ENCODE measurements at regions not wholly inside any gene's neighbourhood (a gene's known extent, or its start where the extent isn't known, plus 50 kb on each side); places are given as distances from the start of the nearest gene placed in this dataset.
A peak's percentile ranks its signal among the peaks of the same experiment; 100 is the strongest.

DNA sequence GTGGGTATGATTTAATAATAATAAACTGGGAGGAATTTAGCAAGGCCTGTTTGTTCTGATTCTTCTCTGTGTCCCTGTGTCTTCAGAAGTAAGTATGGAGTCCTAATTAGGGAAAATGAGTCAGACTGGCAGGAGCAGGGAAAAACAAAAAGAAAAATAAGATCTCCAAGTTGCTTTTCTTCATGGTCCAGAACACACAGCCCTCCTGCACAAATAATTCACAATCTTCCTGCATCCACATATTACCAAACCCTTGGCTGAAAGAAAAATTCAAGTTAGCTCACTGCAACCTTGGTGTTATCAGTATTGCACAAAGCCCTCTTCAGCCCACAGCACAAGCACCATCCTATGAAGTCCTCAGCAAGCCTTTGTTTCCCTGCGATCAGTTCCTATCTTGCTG, 142.0 kb upstream of the LAMA2 start:
- no peaks in the 10 kb centered on the region for H3K27me3 Mint-ChIP-seq (ENCODE audit: unreplicated experiment)
- no peaks in the 10 kb centered on the region for H3K9me3 Mint-ChIP-seq (ENCODE audit: unreplicated experiment)
- no peak overlapping the region for H3K27ac Mint-ChIP-seq (ENCODE audit: unreplicated experiment)
- no peaks in the 10 kb centered on the region for H3K36me3 Mint-ChIP-seq (ENCODE audit: low read depth, unreplicated experiment)
- H3K4me3 Mint-ChIP-seq (ENCODE audit: unreplicated experiment): no peak overlapping the region
- DNase-seq (ENCODE audit: low spot score): no peak
- H3K4me1 Mint-ChIP-seq (ENCODE audit: unreplicated experiment): no peaks in the 10 kb centered on the region
- no peak for TF ChIP-seq CTCF (IDR thresholded peaks at IDR 0.05; ENCODE audit: unreplicated experiment)

DNA sequence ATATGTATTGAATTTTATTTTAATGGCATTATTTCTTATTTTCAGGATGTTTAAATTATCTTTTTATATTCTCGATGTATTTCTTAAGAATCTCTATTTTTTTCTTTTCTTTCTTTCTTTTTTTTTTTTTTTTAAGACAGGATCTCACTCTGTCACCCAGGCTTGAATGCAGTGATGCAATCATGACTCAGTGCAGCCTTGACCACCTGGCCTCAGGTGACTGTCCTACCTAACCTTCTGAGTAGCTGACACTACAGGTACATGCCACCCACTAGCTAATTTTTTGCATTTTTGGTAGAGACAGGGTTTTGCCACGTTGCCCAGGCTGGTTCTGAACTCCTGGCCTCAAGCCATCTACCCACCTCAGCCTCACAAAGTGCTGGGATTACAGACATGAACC, 143.8 kb upstream of the LAMA2 start:
- TF ChIP-seq CTCF (IDR thresholded peaks at IDR 0.05; ENCODE audit: unreplicated experiment): no peak
- H3K4me3 Mint-ChIP-seq (ENCODE audit: unreplicated experiment): no peak overlapping the region
- no peaks in the 10 kb centered on the region for H3K9me3 Mint-ChIP-seq (ENCODE audit: unreplicated experiment)
- H3K4me1 Mint-ChIP-seq (ENCODE audit: unreplicated experiment): no peaks in the 10 kb centered on the region
- DNase-seq (ENCODE audit: low spot score): no peak
- no peaks in the 10 kb centered on the region for H3K27me3 Mint-ChIP-seq (ENCODE audit: unreplicated experiment)
- no peak overlapping the region for H3K27ac Mint-ChIP-seq (ENCODE audit: unreplicated experiment)
- no peaks in the 10 kb centered on the region for H3K36me3 Mint-ChIP-seq (ENCODE audit: low read depth, unreplicated experiment)

GRCh38 chr6:128738112-128738511, 144.8 kb upstream of the LAMA2 start:
- no peaks in the 10 kb centered on the region for H3K27me3 Mint-ChIP-seq (ENCODE audit: unreplicated experiment)
- no peak overlapping the region for H3K27ac Mint-ChIP-seq (ENCODE audit: unreplicated experiment)
- H3K4me3 Mint-ChIP-seq (ENCODE audit: unreplicated experiment): no peak overlapping the region
- no peaks in the 10 kb centered on the region for H3K4me1 Mint-ChIP-seq (ENCODE audit: unreplicated experiment)
- no peaks in the 10 kb centered on the region for H3K9me3 Mint-ChIP-seq (ENCODE audit: unreplicated experiment)
- no peaks in the 10 kb centered on the region for H3K36me3 Mint-ChIP-seq (ENCODE audit: low read depth, unreplicated experiment)
- no peak for TF ChIP-seq CTCF (IDR thresholded peaks at IDR 0.05; ENCODE audit: unreplicated experiment)
- DNase-seq (ENCODE audit: low spot score): no peak

GRCh38 chr6:128736780-128737179, 146.2 kb upstream of the LAMA2 start:
- Mint-ChIP-seq H3K36me3 (ENCODE audit: low read depth, unreplicated experiment) (no peaks in the 10 kb centered on the region), H3K27me3 (ENCODE audit: unreplicated experiment) (no peaks in the 10 kb centered on the region), H3K4me1 (ENCODE audit: unreplicated experiment) (no peaks in the 10 kb centered on the region), H3K4me3 (ENCODE audit: unreplicated experiment) (no peak overlapping the region), H3K27ac (ENCODE audit: unreplicated experiment) (no peak overlapping the region), H3K9me3 (ENCODE audit: unreplicated experiment) (no peaks in the 10 kb centered on the region)
- TF ChIP-seq CTCF (IDR thresholded peaks at IDR 0.05; ENCODE audit: unreplicated experiment): no peak
- no peak for DNase-seq (ENCODE audit: low spot score)

DNA sequence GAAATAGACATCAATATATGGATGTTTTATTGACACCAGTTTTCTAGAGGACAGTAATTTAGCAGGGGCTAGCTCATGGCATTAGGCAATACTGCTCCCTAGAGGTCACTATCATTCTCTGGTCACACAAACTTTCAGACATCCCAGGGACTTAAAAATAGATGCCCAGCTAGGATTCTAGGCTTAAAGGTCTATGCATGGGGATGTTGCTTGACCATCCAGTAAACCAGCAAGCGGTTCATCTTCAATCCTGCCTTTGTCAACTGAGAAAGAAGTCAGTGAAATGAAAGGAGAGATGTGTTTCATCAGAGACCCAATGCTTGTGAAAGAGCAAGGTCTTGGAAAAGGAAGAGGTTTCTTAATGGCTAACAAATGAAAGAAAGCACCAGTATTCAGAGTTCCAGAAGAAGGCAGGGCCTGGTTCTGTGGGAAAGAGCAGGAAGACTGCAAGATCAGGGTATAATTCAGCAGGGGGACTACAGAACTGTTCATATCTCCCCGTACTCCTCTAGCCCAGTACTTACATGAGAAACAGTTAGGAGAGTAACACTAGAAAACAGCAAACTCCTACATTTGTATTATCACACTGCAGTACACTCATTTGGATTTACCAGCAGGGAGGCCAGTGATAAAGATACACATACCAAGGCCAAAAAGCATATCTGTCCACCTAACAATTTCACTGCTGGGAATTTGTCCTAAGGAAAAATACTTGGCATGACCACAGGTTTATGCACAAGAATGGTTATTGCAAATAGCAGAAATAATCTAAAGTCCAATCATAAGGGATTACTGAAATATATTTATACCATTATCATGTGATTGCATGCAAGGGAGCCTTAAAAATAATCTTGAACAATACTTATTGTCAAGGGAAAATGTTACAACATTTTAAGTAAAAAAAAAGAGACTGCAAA, 151.4 kb upstream of the LAMA2 start:
- no peaks in the 10 kb centered on the region for H3K9me3 Mint-ChIP-seq (ENCODE audit: unreplicated experiment)
- H3K4me3 Mint-ChIP-seq (ENCODE audit: unreplicated experiment): no peak overlapping the region
- DNase-seq (ENCODE audit: low spot score): peak; percentile 33
- H3K36me3 Mint-ChIP-seq (ENCODE audit: low read depth, unreplicated experiment): no peaks in the 10 kb centered on the region
- peak; percentile 57 for TF ChIP-seq CTCF (IDR thresholded peaks at IDR 0.05; ENCODE audit: unreplicated experiment)
- no peak overlapping the region for H3K27ac Mint-ChIP-seq (ENCODE audit: unreplicated experiment)
- no peaks in the 10 kb centered on the region for H3K4me1 Mint-ChIP-seq (ENCODE audit: unreplicated experiment)
- no peaks in the 10 kb centered on the region for H3K27me3 Mint-ChIP-seq (ENCODE audit: unreplicated experiment)
